K562 (cell line): ENCODE measurements at regions not wholly inside any gene's neighbourhood (a gene's known extent, or its start where the extent isn't known, plus 50 kb on each side); places are given as distances from the start of the nearest gene placed in this dataset.

Experiments used
- NR2F6 ChIP-seq: fragments of 450-650 bp; formaldehyde crosslinking; IDR thresholded peaks from 2 replicates; pipeline ENCODE4 v1.4.0; 2020; ENCODE audit warnings: mild to moderate bottlenecking
- PCBP2 ChIP-seq: fragments of 200-400 bp; formaldehyde crosslinking; IDR thresholded peaks from 2 replicates; pipeline ENCODE4 v1.6.1; 2018; ENCODE audit warnings: low read length, low read depth, mild to moderate bottlenecking, moderate library complexity; ENCODE audit not compliant: poor library complexity, severe bottlenecking
- RB1 ChIP-seq: fragments of 450-650 bp; IDR thresholded peaks from 2 replicates; pipeline ENCODE4 v1.6.1; 2017; ENCODE audit warnings: low read depth, mild to moderate bottlenecking
- REST ChIP-seq, 2 experiments: fragments of 450-650 bp; formaldehyde crosslinking in 1 of 2; IDR thresholded peaks; 2 replicates each; pipeline versions ENCODE4 v1.4.0 to v1.6.1; 2014 to 2020; ENCODE audit warnings: mild to moderate bottlenecking in 2 of 2, borderline replicate concordance in 1 of 2, low read depth in 1 of 2
- TBL1XR1 ChIP-seq, 2 experiments: IDR thresholded peaks; 2 replicates each; pipeline ENCODE4 v1.6.1; 2012; ENCODE audit warnings: improper control_type of control experiment in 2 of 2, low read length in 2 of 2, mild to moderate bottlenecking in 1 of 2
- TFE3 ChIP-seq: fragments of 450-650 bp; formaldehyde crosslinking; IDR thresholded peaks from 2 replicates; pipeline ENCODE4 v1.4.0; 2020; ENCODE audit warnings: mild to moderate bottlenecking, mixed read lengths
- ZNF124 ChIP-seq: sonication (generic); formaldehyde crosslinking; IDR thresholded peaks from 2 replicates; pipeline ENCODE4 v1.8.1; 2022; ENCODE audit warnings: missing genetic modification reagents

- TF ChIP-seq TFE3 (CRISPR knock-in tag) (no peak), NR2F6 (no peak), PCBP2 (no peak), RB1 (no peak), TBL1XR1 (IDR thresholded peaks at IDR 0.05; ENCODE audit: low read length in 2 of 2) (no peak), ZNF124 (CRISPR knock-in tag) (no peak), REST (IDR thresholded peaks at IDR 0.05; ENCODE audit: borderline replicate concordance) (no peak), REST (CRISPR knock-in tag; IDR thresholded peaks at IDR 0.05; ENCODE audit: low read depth) (no peak)
Observed at GRCh38 chr6:11291582-11291981, 59.1 kb upstream of the NEDD9 start (continued).
